GM19468 (cell line): ENCODE measurements at regions not wholly inside any gene's neighbourhood (a gene's known extent, or its start where the extent isn't known, plus 50 kb on each side); places are given as distances from the start of the nearest gene placed in this dataset.

Source experiments
- ATAC-seq: cut with Tn5 transposase; IDR thresholded peaks from one replicate; pipeline ENCODE4 v1.9.1; 2021; ENCODE audit warnings: mild to moderate bottlenecking, moderate library complexity, moderate number of reproducible peaks; ENCODE audit not compliant: unreplicated experiment; ENCODE audit errors: extremely low read depth

- ATAC-seq, result no peak
These were observed 112.5 kb upstream of the ERCC6L2 start for GRCh38 chr9:95763006-95763405.

- peak; percentile 40 for ATAC-seq
These were observed 113.2 kb upstream of the ERCC6L2 start for GRCh38 chr9:95762322-95762721.

- no peak for ATAC-seq
These were observed 114.7 kb upstream of the ERCC6L2 start for GRCh38 chr9:95760791-95761190.

- peak; percentile 34 for ATAC-seq
These were observed 118.1 kb upstream of the ERCC6L2 start for GRCh38 chr9:95757439-95757838.

- no peak for ATAC-seq
These were observed 118.5 kb upstream of the ERCC6L2 start for GRCh38 chr9:95756986-95757385.

- no peak for ATAC-seq
These were observed 119.4 kb upstream of the ERCC6L2 start for GRCh38 chr9:95756101-95756500.

- no peak for ATAC-seq
These were observed 120.1 kb upstream of the ERCC6L2 start for GRCh38 chr9:95755421-95755730.

GRCh38 chr9:95754533-95755420 lies 120.7 kb upstream of the ERCC6L2 start:
- no peak for ATAC-seq

- no peak for ATAC-seq
These were observed 121.6 kb upstream of the ERCC6L2 start for GRCh38 chr9:95753762-95754465.

- no peak for ATAC-seq
These were observed 123.3 kb upstream of the ERCC6L2 start for GRCh38 chr9:95752129-95752731.

- no peak for ATAC-seq
These were observed 124.0 kb upstream of the ERCC6L2 start for GRCh38 chr9:95751520-95751790.

GRCh38 chr9:95750725-95751519 lies 124.6 kb upstream of the ERCC6L2 start:
- no peak for ATAC-seq

- ATAC-seq, result no peak
These were observed 126.0 kb upstream of the ERCC6L2 start for GRCh38 chr9:95749493-95749892.

- no peak for ATAC-seq
These were observed 128.9 kb upstream of the ERCC6L2 start for GRCh38 chr9:95746408-95747180.

GRCh38 chr9:95742821-95743220 lies 132.7 kb upstream of the ERCC6L2 start:
- ATAC-seq, result no peak

- ATAC-seq, result no peak
These were observed 133.9 kb upstream of the ERCC6L2 start for GRCh38 chr9:95741631-95742030.

GRCh38 chr9:95740217-95741004 lies 135.1 kb upstream of the ERCC6L2 start:
- no peak for ATAC-seq

- ATAC-seq, result no peak
These were observed 137.1 kb upstream of the ERCC6L2 start for GRCh38 chr9:95738438-95738837.

- ATAC-seq, result no peak
These were observed 138.5 kb upstream of the ERCC6L2 start for GRCh38 chr9:95736891-95737522.
